H9 (cell line): ENCODE measurements at regions not wholly inside any gene's neighbourhood (a gene's known extent, or its start where the extent isn't known, plus 50 kb on each side); places are given as distances from the start of the nearest gene placed in this dataset.

Experiments
- DNase-seq: peaks from one replicate; pipeline ENCODE4 v3.0.0-alpha.2; 2017
- H2AFZ ChIP-seq: one replicate; pipeline ENCODE4 v1.6.1; 2013; ENCODE audit warnings: mild to moderate bottlenecking, low read length, control low read depth, moderate library complexity
- H2AK5ac ChIP-seq: 2 replicates; pipeline ENCODE4 v1.6.1; 2013; ENCODE audit warnings: low read length, control low read depth, mixed read lengths; ENCODE audit not compliant: insufficient read length
- H2BK120ac ChIP-seq: one replicate; pipeline ENCODE4 v1.6.1; 2013; ENCODE audit warnings: low read depth, mild to moderate bottlenecking, low read length, control low read depth, inconsistent platforms; ENCODE audit not compliant: poor library complexity, severe bottlenecking
- H2BK12ac ChIP-seq: 2 replicates; pipeline ENCODE4 v1.6.1; 2013; ENCODE audit warnings: low read length, control low read depth, mixed read lengths, low read depth; ENCODE audit not compliant: insufficient read length
- H2BK15ac ChIP-seq: 2 replicates; pipeline ENCODE4 v1.6.1; 2013; ENCODE audit warnings: low read depth, low read length, control low read depth
- H2BK20ac ChIP-seq: one replicate; pipeline ENCODE4 v1.6.1; 2013; ENCODE audit warnings: low read depth, mild to moderate bottlenecking, low read length, control low read depth, inconsistent platforms; ENCODE audit not compliant: poor library complexity, severe bottlenecking
- H2BK5ac ChIP-seq: 2 replicates; pipeline ENCODE4 v1.6.1; 2013; ENCODE audit warnings: low read length, control low read depth, mixed read lengths; ENCODE audit not compliant: insufficient read length
- H3K14ac ChIP-seq: 2 replicates; pipeline ENCODE4 v1.6.1; 2013; ENCODE audit warnings: low read length, control low read depth; ENCODE audit not compliant: insufficient read depth
- H3K18ac ChIP-seq: 2 replicates; pipeline ENCODE4 v1.6.1; 2013; ENCODE audit warnings: low read depth, mild to moderate bottlenecking, mixed read lengths, low read length, control low read depth; ENCODE audit not compliant: insufficient read length
- H3K23ac ChIP-seq: 2 replicates; pipeline ENCODE4 v1.6.1; 2013; ENCODE audit warnings: low read length, control low read depth, mixed read lengths, low read depth; ENCODE audit not compliant: insufficient read length
- H3K23me2 ChIP-seq: 2 replicates; pipeline ENCODE4 v1.6.1; 2013; ENCODE audit warnings: low read depth, mild to moderate bottlenecking, mixed read lengths, low read length, control low read depth; ENCODE audit not compliant: insufficient read length, poor library complexity, severe bottlenecking
- H3K27ac ChIP-seq: 2 replicates; pipeline ENCODE4 v1.5.1; 2013; ENCODE audit warnings: low read length, control low read depth, mixed read lengths, low read depth; ENCODE audit not compliant: insufficient read length
- H3K27me3 ChIP-seq: 2 replicates; pipeline ENCODE4 v1.6.1; 2013; ENCODE audit warnings: low read length, control low read depth, inconsistent platforms; ENCODE audit not compliant: insufficient read depth
- H3K4ac ChIP-seq: 2 replicates; pipeline ENCODE4 v1.6.1; 2013; ENCODE audit warnings: low read depth, mild to moderate bottlenecking, control low read depth, inconsistent platforms, low read length, moderate library complexity
- H3K4me1 ChIP-seq: 2 replicates; pipeline ENCODE4 v1.6.1; 2013; ENCODE audit warnings: low read length, control low read depth, inconsistent platforms; ENCODE audit not compliant: insufficient read depth
- H3K4me2 ChIP-seq: 2 replicates; pipeline ENCODE4 v1.6.1; 2013; ENCODE audit warnings: low read length, control low read depth, mixed read lengths; ENCODE audit not compliant: insufficient read length, insufficient read depth
- H3K56ac ChIP-seq: 2 replicates; pipeline ENCODE4 v1.6.1; 2013; ENCODE audit warnings: low read depth, mild to moderate bottlenecking, mixed read lengths, low read length, control low read depth; ENCODE audit not compliant: insufficient read length
- H3K79me1 ChIP-seq: 2 replicates; pipeline ENCODE4 v1.6.1; 2013; ENCODE audit warnings: low read depth, mild to moderate bottlenecking, moderate library complexity, low read length, control low read depth, inconsistent platforms; ENCODE audit not compliant: insufficient read depth, poor library complexity, severe bottlenecking
- H3K79me2 ChIP-seq: 2 replicates; pipeline ENCODE4 v1.6.1; 2013; ENCODE audit warnings: low read length, control low read depth, inconsistent platforms; ENCODE audit not compliant: insufficient read depth
- H3K9ac ChIP-seq: 2 replicates; pipeline ENCODE4 v1.6.1; 2013; ENCODE audit warnings: low read length, control low read depth, mixed read lengths; ENCODE audit not compliant: insufficient read length; ENCODE audit errors: extremely low read depth
- H3K9me3 ChIP-seq: one replicate; pipeline ENCODE4 v1.6.1; 2013; ENCODE audit warnings: low read depth, low read length, inconsistent platforms; ENCODE audit not compliant: control insufficient read depth
- H3T11ph ChIP-seq: one replicate; pipeline ENCODE4 v1.6.1; 2013; ENCODE audit warnings: mild to moderate bottlenecking, low read length, control low read depth, inconsistent platforms
- H4K20me1 ChIP-seq: one replicate; pipeline ENCODE4 v1.6.1; 2013; ENCODE audit not compliant: control insufficient read depth, insufficient read length, insufficient read depth
- H4K5ac ChIP-seq: 2 replicates; pipeline ENCODE4 v1.6.1; 2013; ENCODE audit warnings: low read depth, mild to moderate bottlenecking, mixed read lengths, low read length, control low read depth; ENCODE audit not compliant: insufficient read length
- H4K8ac ChIP-seq: replicated peaks from 2 replicates; pipeline ENCODE4 v1.6.1; 2013; ENCODE audit warnings: low read length, control low read depth, mixed read lengths, low read depth; ENCODE audit not compliant: insufficient read length
- H4K91ac ChIP-seq: 2 replicates; pipeline ENCODE4 v1.6.1; 2013; ENCODE audit warnings: low read depth, mild to moderate bottlenecking, moderate library complexity, mixed read lengths, low read length, control low read depth; ENCODE audit not compliant: insufficient read length
- H3K27ac Mint-ChIP-seq, 3 experiments: 2 replicates in 2 of 3; 3 replicates in 1 of 3; pipeline ENCODE4 v1.8.0; 2020 to 2021; ENCODE audit warnings: mixed read lengths in 3 of 3, mild to moderate bottlenecking in 1 of 3, moderate library complexity in 1 of 3
- H3K27me3 Mint-ChIP-seq: 2 replicates; pipeline ENCODE4 v1.8.0; 2021; ENCODE audit warnings: low read depth, mild to moderate bottlenecking, moderate library complexity, mixed read lengths
- H3K36me3 Mint-ChIP-seq, 3 experiments: 2 replicates in 2 of 3; 3 replicates in 1 of 3; pipeline ENCODE4 v1.8.0; 2020 to 2021; ENCODE audit warnings: low read depth in 3 of 3, mixed read lengths in 3 of 3; ENCODE audit not compliant: insufficient read depth in 1 of 3
- H3K4me1 Mint-ChIP-seq, 2 experiments: 2 replicates each; pipeline ENCODE4 v1.8.0; 2020; ENCODE audit warnings: mixed read lengths in 2 of 2
- H3K4me3 Mint-ChIP-seq, 2 experiments: 2 replicates in 1 of 2; 3 replicates in 1 of 2; pipeline ENCODE4 v1.8.0; 2020 to 2021; ENCODE audit warnings: mild to moderate bottlenecking in 2 of 2, mixed read lengths in 2 of 2, moderate library complexity in 1 of 2
- H3K9me3 Mint-ChIP-seq, 2 experiments: 2 replicates in 1 of 2; 3 replicates in 1 of 2; pipeline ENCODE4 v1.8.0; 2020; ENCODE audit warnings: mild to moderate bottlenecking in 2 of 2, mixed read lengths in 2 of 2, moderate library complexity in 1 of 2
- WGBS: extraction: QIAGEN DNeasy Blood & Tissue Kit; methylation state at CpG from one replicate; pipeline ENCODE4 v1.1.7; 2013; ENCODE audit warnings: missing lambda C conversion rate, low lambda C conversion rate, mixed read lengths; ENCODE audit not compliant: insufficient read length; ENCODE audit errors: extremely low coverage; 5-methylcytosine and 5-hydroxymethylcytosine counted together
- TF ChIP-seq, protein P1 (sequence below): fragments of 200-600 bp; sonication (generic); conservative IDR thresholded peaks from 3 replicates; pipeline ENCODE4 v1.8.0; 2021; ENCODE audit warnings: antibody characterized with exemption, mild to moderate bottlenecking

DNA sequence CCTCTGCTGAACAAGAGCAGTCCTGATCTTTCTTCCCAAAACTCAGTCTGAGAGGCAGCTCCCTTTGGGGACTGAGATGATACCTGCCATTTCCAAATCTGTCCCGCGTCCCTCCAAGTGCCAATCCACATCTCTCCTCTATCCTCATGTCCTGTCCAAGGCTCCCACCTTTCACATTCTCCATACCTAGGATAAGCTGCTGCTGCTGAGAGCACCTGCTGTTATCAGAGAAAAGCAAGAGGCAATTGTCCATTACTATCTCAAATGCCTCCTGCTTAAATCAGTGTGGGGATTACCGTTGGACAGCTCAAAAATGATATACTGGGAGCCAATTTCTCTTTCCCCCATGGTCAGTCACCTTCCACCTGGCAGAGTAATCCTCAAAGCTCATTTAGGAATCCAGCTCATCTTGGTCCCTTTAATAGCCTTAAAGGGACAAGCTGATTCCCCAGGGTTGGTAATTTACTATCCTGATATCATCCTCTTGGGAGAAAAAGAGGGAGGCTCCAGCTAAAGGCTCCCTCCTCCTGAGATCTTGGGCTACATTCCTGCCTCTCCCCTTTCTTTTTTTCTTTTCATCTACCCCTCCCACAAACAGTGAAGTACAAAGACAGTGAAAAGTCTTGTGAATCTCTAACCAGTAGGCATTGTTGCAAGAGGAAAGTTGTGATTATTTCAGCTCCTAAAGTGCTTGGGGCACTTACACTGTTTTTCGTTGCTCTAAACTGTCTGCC, 278.1 kb upstream of the CAMK1G start:
- Histone ChIP-seq H3K23me2 (no peaks in the 10 kb centered on the region), H4K5ac (no peak overlapping the region), H3K4me2 (no peak overlapping the region), H3K14ac (no peak overlapping the region), H4K20me1 (no peaks in the 10 kb centered on the region), H4K91ac (no peak overlapping the region), H2AFZ (no peak overlapping the region), H3K4ac (no peak overlapping the region), H3K27me3 (no peaks in the 10 kb centered on the region), H2BK15ac (no peak overlapping the region), H3T11ph (no peak overlapping the region), H2BK20ac (no peak overlapping the region), H3K4me1 (no peaks in the 10 kb centered on the region), H3K23ac (no peak overlapping the region), H4K8ac (no peak overlapping the region), H3K79me1 (no peaks in the 10 kb centered on the region), H3K9ac (no peak overlapping the region), H3K56ac (no peak overlapping the region), H2AK5ac (no peak overlapping the region), H2BK5ac (no peak overlapping the region), H3K18ac (no peak overlapping the region), H3K9me3 (no peaks in the 10 kb centered on the region), H2BK12ac (no peak overlapping the region), H2BK120ac (no peak overlapping the region), H3K27ac (no peak overlapping the region), H3K79me2 (no peaks in the 10 kb centered on the region)
- no peak for DNase-seq
- WGBS = no CpG with 5 or more reads among the region's 4 CpGs
- H3K36me3 Mint-ChIP-seq = no peaks in the 10 kb centered on the region
- no peaks in the 10 kb centered on the region; the same call in none of the 2 replicates for H3K27me3 Mint-ChIP-seq
- peaks cover 18 to 19% of the 10 kb centered on the region in 2 experiments for H3K4me1 Mint-ChIP-seq
- no peak overlapping the region for H3K4me3 Mint-ChIP-seq
- H3K27ac Mint-ChIP-seq = peak overlapping the region in 1 of 3 experiments; percentile 50; a peak in 2 of 7 replicates
- TF ChIP-seq, protein P1, sequence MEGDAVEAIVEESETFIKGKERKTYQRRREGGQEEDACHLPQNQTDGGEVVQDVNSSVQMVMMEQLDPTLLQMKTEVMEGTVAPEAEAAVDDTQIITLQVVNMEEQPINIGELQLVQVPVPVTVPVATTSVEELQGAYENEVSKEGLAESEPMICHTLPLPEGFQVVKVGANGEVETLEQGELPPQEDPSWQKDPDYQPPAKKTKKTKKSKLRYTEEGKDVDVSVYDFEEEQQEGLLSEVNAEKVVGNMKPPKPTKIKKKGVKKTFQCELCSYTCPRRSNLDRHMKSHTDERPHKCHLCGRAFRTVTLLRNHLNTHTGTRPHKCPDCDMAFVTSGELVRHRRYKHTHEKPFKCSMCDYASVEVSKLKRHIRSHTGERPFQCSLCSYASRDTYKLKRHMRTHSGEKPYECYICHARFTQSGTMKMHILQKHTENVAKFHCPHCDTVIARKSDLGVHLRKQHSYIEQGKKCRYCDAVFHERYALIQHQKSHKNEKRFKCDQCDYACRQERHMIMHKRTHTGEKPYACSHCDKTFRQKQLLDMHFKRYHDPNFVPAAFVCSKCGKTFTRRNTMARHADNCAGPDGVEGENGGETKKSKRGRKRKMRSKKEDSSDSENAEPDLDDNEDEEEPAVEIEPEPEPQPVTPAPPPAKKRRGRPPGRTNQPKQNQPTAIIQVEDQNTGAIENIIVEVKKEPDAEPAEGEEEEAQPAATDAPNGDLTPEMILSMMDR = no peak
- no peaks in the 10 kb centered on the region for H3K9me3 Mint-ChIP-seq
